ENCODE measurements at regions not wholly inside any gene's neighbourhood (a gene's known extent, or its start where the extent isn't known, plus 50 kb on each side); places are given as distances from the start of the nearest gene placed in this dataset.

- H3K4me3 Mint-ChIP-seq (ENCODE audit: unreplicated experiment): no peak overlapping the region
- H3K9me3 Mint-ChIP-seq (ENCODE audit: unreplicated experiment): peaks cover 5% of the 10 kb centered on the region
- ChIA-PET CTCF (interaction anchor here (0.7 kb wide), 2 partner anchors 293 to 530 kb away, joined by 3 to 4 read pairs; no protein-coding TSS in a partner anchor), POLR2A (interaction anchor here (0.6 kb wide), 1 partner anchor 795 kb away, joined by 3 read pairs; no protein-coding TSS in a partner anchor)
- TF ChIP-seq, protein P1, sequence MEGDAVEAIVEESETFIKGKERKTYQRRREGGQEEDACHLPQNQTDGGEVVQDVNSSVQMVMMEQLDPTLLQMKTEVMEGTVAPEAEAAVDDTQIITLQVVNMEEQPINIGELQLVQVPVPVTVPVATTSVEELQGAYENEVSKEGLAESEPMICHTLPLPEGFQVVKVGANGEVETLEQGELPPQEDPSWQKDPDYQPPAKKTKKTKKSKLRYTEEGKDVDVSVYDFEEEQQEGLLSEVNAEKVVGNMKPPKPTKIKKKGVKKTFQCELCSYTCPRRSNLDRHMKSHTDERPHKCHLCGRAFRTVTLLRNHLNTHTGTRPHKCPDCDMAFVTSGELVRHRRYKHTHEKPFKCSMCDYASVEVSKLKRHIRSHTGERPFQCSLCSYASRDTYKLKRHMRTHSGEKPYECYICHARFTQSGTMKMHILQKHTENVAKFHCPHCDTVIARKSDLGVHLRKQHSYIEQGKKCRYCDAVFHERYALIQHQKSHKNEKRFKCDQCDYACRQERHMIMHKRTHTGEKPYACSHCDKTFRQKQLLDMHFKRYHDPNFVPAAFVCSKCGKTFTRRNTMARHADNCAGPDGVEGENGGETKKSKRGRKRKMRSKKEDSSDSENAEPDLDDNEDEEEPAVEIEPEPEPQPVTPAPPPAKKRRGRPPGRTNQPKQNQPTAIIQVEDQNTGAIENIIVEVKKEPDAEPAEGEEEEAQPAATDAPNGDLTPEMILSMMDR (IDR thresholded peaks at IDR 0.05; ENCODE audit: unreplicated experiment): no peak
- no peaks in the 10 kb centered on the region for H3K27me3 Mint-ChIP-seq (ENCODE audit: insufficient read depth, unreplicated experiment)
- intact Hi-C loops (cut with micrococcal nuclease): no loop called here
- H3K27ac Mint-ChIP-seq (ENCODE audit: low read depth, unreplicated experiment): no peak overlapping the region
- no TSS peak for BruUV-seq (replicated peaks)
- no peak for DNase-seq (ENCODE audit: unreplicated experiment)
- H3K4me1 Mint-ChIP-seq (ENCODE audit: insufficient read depth, unreplicated experiment): no peaks in the 10 kb centered on the region
- no peaks in the 10 kb centered on the region for H3K36me3 Mint-ChIP-seq (ENCODE audit: insufficient read depth, unreplicated experiment)
These were observed 1642.7 kb upstream of the WWC1 start for GRCh38 chr5:166648736-166649135.

DNA sequence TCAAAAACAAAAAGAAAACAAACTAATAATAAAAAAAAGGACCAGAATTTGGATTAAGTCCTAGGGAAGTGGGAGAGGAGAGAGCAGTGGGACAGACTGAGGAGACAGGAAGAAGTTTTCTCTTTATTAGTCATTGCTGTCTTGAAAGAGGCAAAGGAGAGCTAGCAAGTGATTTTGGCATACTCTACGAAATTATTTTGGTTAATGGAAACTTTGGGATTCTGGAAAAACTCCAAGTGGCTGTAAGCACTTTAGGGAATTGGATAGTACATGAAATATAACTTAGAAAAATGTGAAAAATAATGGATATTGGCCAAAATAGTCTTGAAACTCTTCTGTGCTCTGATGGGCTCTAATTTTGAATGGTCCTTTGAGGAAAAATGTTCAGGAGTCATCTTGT is 1641.8 kb upstream of the WWC1 start:
- CTCF ChIA-PET: interaction anchor here (0.7 kb wide), 1 partner anchor 292 kb away, joined by 4 read pairs; no protein-coding TSS in a partner anchor
- Mint-ChIP-seq H3K9me3 (ENCODE audit: unreplicated experiment) (peaks cover 11% of the 10 kb centered on the region), H3K27ac (ENCODE audit: low read depth, unreplicated experiment) (no peak overlapping the region), H3K4me3 (ENCODE audit: unreplicated experiment) (no peak overlapping the region), H3K36me3 (ENCODE audit: insufficient read depth, unreplicated experiment) (no peaks in the 10 kb centered on the region), H3K27me3 (ENCODE audit: insufficient read depth, unreplicated experiment) (no peaks in the 10 kb centered on the region), H3K4me1 (ENCODE audit: insufficient read depth, unreplicated experiment) (no peaks in the 10 kb centered on the region)
- TF ChIP-seq, protein P1 (IDR thresholded peaks at IDR 0.05; ENCODE audit: unreplicated experiment): no peak
- POLR2A ChIA-PET: no interaction called here
- DNase-seq (ENCODE audit: unreplicated experiment): no peak
- no TSS peak for BruUV-seq (replicated peaks)
- intact Hi-C loops (cut with micrococcal nuclease): no loop called here

DNA sequence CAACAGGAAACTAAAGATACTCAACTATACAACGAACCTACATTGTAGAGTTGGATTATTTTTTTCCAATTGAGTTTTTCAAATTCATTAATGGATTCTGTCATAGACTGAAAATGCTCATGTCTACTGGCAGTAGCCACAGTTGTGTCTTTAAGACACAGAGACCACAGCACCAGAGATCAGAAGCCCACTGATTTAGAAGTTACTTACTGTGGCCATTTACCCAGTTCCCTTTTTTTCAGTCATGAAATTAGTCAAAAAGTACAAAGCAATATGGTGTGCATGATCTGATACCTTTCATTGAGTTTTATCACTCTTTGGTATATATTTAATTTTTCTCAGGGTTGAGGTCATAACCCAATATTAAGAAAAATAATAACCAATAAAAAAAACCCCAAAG is 1640.2 kb upstream of the WWC1 start:
- Mint-ChIP-seq H3K27me3 (ENCODE audit: insufficient read depth, unreplicated experiment) (no peaks in the 10 kb centered on the region), H3K9me3 (ENCODE audit: unreplicated experiment) (peaks cover 11% of the 10 kb centered on the region), H3K4me3 (ENCODE audit: unreplicated experiment) (no peak overlapping the region), H3K4me1 (ENCODE audit: insufficient read depth, unreplicated experiment) (no peaks in the 10 kb centered on the region), H3K27ac (ENCODE audit: low read depth, unreplicated experiment) (no peak overlapping the region), H3K36me3 (ENCODE audit: insufficient read depth, unreplicated experiment) (no peaks in the 10 kb centered on the region)
- intact Hi-C loops (cut with micrococcal nuclease): no loop called here
- TF ChIP-seq, protein P1 (IDR thresholded peaks at IDR 0.05; ENCODE audit: unreplicated experiment): no peak
- BruUV-seq (replicated peaks): no TSS peak
- ChIA-PET POLR2A (interaction anchor here (0.5 kb wide), 1 partner anchor 1535 kb away, joined by 3 read pairs; no protein-coding TSS in a partner anchor), CTCF (interaction anchor here (0.5 kb wide), 1 partner anchor 17 kb away, joined by 3 read pairs; no protein-coding TSS in a partner anchor)
- DNase-seq (ENCODE audit: unreplicated experiment): no peak

- intact Hi-C loops (cut with micrococcal nuclease): no loop called here
- DNase-seq (ENCODE audit: unreplicated experiment): no peak
- ChIA-PET CTCF (no interaction called here), POLR2A (no interaction called here)
- Mint-ChIP-seq H3K9me3 (ENCODE audit: unreplicated experiment) (no peaks in the 10 kb centered on the region), H3K36me3 (ENCODE audit: insufficient read depth, unreplicated experiment) (no peaks in the 10 kb centered on the region), H3K27ac (ENCODE audit: low read depth, unreplicated experiment) (no peak overlapping the region), H3K4me1 (ENCODE audit: insufficient read depth, unreplicated experiment) (peaks cover 9% of the 10 kb centered on the region), H3K4me3 (ENCODE audit: unreplicated experiment) (no peak overlapping the region), H3K27me3 (ENCODE audit: insufficient read depth, unreplicated experiment) (no peaks in the 10 kb centered on the region)
- TF ChIP-seq, protein P1 (IDR thresholded peaks at IDR 0.05; ENCODE audit: unreplicated experiment): no peak
- BruUV-seq (replicated peaks): no TSS peak
These were observed 1619.6 kb upstream of the WWC1 start for GRCh38 chr5:166671811-166672210.

Measured in MCF 10A (cell line).